ENCODE measurements at regions not wholly inside any gene's neighbourhood (a gene's known extent, or its start where the extent isn't known, plus 50 kb on each side); places are given as distances from the start of the nearest gene placed in this dataset.

GRCh38 chr5:129246088-129246487 lies 151.5 kb downstream of the ISOC1 start:
- Histone ChIP-seq H4K20me1 (ENCODE audit: insufficient read depth) (no peaks in the 10 kb centered on the region), H3K36me3 (ENCODE audit: insufficient read depth, low read length) (no peaks in the 10 kb centered on the region), H3K9me2 (ENCODE audit: insufficient read depth, low read length) (no peaks in the 10 kb centered on the region), H3K4me2 (ENCODE audit: low read length) (no peak overlapping the region), H3F3A (ENCODE audit: insufficient read depth, low read length, poor library complexity, severe bottlenecking) (no peaks in the 10 kb centered on the region), H3K79me2 (replicated peaks; ENCODE audit: insufficient read depth, low read length) (no peaks in the 10 kb centered on the region), H2AFZ (ENCODE audit: low read depth, low read length) (no peak overlapping the region), H3K9me3 (ENCODE audit: low read length) (no peaks in the 10 kb centered on the region), H3K27me3 (ENCODE audit: insufficient read depth, low read depth, low read length) (no peaks in the 10 kb centered on the region), H3K27ac (ENCODE audit: low read length) (no peak overlapping the region), H3K4me3 (ENCODE audit: low read length) (no peak overlapping the region), H3K9ac (ENCODE audit: low read length) (no peak overlapping the region)
- TF ChIP-seq EZH2 (IDR thresholded peaks at IDR 0.05; ENCODE audit: borderline replicate concordance, insufficient read depth, low read length, poor library complexity, severe bottlenecking) (no peak), TAF1 (IDR thresholded peaks at IDR 0.05; ENCODE audit: low read depth) (no peak), MXI1 (conservative IDR thresholded peaks at IDR 0.05; ENCODE audit: poor library complexity, severe bottlenecking) (no peak), SMC3 (conservative IDR thresholded peaks at IDR 0.05; ENCODE audit: poor library complexity) (no peak), CTCF (IDR thresholded peaks at IDR 0.05; ENCODE audit: poor library complexity, severe bottlenecking) (no peak), RAD21 (conservative IDR thresholded peaks at IDR 0.05) (no peak), POLR2AphosphoS5 (IDR thresholded peaks at IDR 0.05) (no peak), REST (IDR thresholded peaks at IDR 0.05; ENCODE audit: borderline replicate concordance) (no peak)

- Histone ChIP-seq H2AFZ (ENCODE audit: low read depth, low read length) (no peak overlapping the region), H3K9ac (ENCODE audit: low read length) (no peak overlapping the region)
- TF ChIP-seq CTCF (IDR thresholded peaks at IDR 0.05; ENCODE audit: poor library complexity, severe bottlenecking) (no peak), POLR2AphosphoS5 (IDR thresholded peaks at IDR 0.05) (no peak), REST (IDR thresholded peaks at IDR 0.05; ENCODE audit: borderline replicate concordance) (no peak), EP300 (conservative IDR thresholded peaks at IDR 0.05; ENCODE audit: poor library complexity, severe bottlenecking) (no peak), MXI1 (conservative IDR thresholded peaks at IDR 0.05; ENCODE audit: poor library complexity, severe bottlenecking) (no peak), TAF1 (IDR thresholded peaks at IDR 0.05; ENCODE audit: low read depth) (no peak), RAD21 (conservative IDR thresholded peaks at IDR 0.05) (no peak), SMC3 (conservative IDR thresholded peaks at IDR 0.05; ENCODE audit: poor library complexity) (no peak), EZH2 (IDR thresholded peaks at IDR 0.05; ENCODE audit: borderline replicate concordance, insufficient read depth, low read length, poor library complexity, severe bottlenecking) (no peak)
These were observed 155.3 kb downstream of the ISOC1 start for GRCh38 chr5:129249886-129250285.

More at GRCh38 chr5:129249886-129250285, 155.3 kb downstream of the ISOC1 start:
- Histone ChIP-seq H3K79me2 (replicated peaks; ENCODE audit: insufficient read depth, low read length) (no peaks in the 10 kb centered on the region), H3K27me3 (ENCODE audit: insufficient read depth, low read depth, low read length) (no peaks in the 10 kb centered on the region), H3K36me3 (ENCODE audit: insufficient read depth, low read length) (no peaks in the 10 kb centered on the region), H3F3A (ENCODE audit: insufficient read depth, low read length, poor library complexity, severe bottlenecking) (no peaks in the 10 kb centered on the region), H3K4me2 (ENCODE audit: low read length) (no peak overlapping the region), H3K4me3 (ENCODE audit: low read length) (no peak overlapping the region), H3K27ac (ENCODE audit: low read length) (no peak overlapping the region), H3K9me3 (ENCODE audit: low read length) (no peaks in the 10 kb centered on the region), H3K9me2 (ENCODE audit: insufficient read depth, low read length) (no peaks in the 10 kb centered on the region), H4K20me1 (ENCODE audit: insufficient read depth) (no peaks in the 10 kb centered on the region)
